ENCODE measurements at regions not wholly inside any gene's neighbourhood (a gene's known extent, or its start where the extent isn't known, plus 50 kb on each side); places are given as distances from the start of the nearest gene placed in this dataset.

DNA sequence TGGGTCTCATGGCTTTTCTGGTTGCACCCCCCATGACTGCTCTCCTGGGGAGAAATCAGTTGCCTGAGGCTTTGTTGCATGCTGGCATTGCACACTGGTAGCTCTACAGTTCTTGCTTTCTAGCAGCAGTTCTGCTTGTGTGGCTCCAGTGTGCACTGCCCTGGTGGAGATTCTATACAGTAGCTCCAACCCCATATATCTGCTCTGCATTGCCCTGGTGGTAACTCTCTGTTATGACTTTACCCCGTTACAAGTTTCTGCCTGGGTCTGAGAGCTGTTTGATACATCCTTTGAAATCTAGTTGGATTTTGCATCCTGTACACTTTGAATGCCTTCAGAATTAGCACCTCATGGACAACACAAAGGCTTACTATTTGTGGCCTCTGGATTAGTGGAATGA is 241.4 kb upstream of the EPHA5 start:
- no peak for TF ChIP-seq ELF4 (IDR thresholded peaks at IDR 0.05)
- TF ChIP-seq, protein P1, sequence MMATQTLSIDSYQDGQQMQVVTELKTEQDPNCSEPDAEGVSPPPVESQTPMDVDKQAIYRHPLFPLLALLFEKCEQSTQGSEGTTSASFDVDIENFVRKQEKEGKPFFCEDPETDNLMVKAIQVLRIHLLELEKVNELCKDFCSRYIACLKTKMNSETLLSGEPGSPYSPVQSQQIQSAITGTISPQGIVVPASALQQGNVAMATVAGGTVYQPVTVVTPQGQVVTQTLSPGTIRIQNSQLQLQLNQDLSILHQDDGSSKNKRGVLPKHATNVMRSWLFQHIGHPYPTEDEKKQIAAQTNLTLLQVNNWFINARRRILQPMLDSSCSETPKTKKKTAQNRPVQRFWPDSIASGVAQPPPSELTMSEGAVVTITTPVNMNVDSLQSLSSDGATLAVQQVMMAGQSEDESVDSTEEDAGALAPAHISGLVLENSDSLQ (IDR thresholded peaks at IDR 0.05) = no peak
- no peak for TF ChIP-seq HDGF (IDR thresholded peaks at IDR 0.05; ENCODE audit: borderline replicate concordance)
- TF ChIP-seq FOXM1 (IDR thresholded peaks at IDR 0.05; ENCODE audit: borderline replicate concordance) = no peak
- TF ChIP-seq LEF1 (IDR thresholded peaks at IDR 0.05; ENCODE audit: borderline replicate concordance) = no peak
- no peak for TF ChIP-seq SP1 (IDR thresholded peaks at IDR 0.05)
- no peak for TF ChIP-seq BHLHE40 (IDR thresholded peaks at IDR 0.05; ENCODE audit: borderline replicate concordance)
- no peak for TF ChIP-seq SUZ12 (IDR thresholded peaks at IDR 0.05)
- no peak for TF ChIP-seq ZNF384 (IDR thresholded peaks at IDR 0.05)
- no peak for TF ChIP-seq NFRKB (IDR thresholded peaks at IDR 0.05)
